ENCODE measurements at regions not wholly inside any gene's neighbourhood (a gene's known extent, or its start where the extent isn't known, plus 50 kb on each side); places are given as distances from the start of the nearest gene placed in this dataset.

- TF ChIP-seq CTCF (IDR thresholded peaks at IDR 0.05; ENCODE audit: poor library complexity, severe bottlenecking) (no peak), TAF1 (IDR thresholded peaks at IDR 0.05; ENCODE audit: low read depth) (no peak), REST (IDR thresholded peaks at IDR 0.05; ENCODE audit: borderline replicate concordance) (no peak), SMC3 (conservative IDR thresholded peaks at IDR 0.05; ENCODE audit: poor library complexity) (no peak), POLR2AphosphoS5 (IDR thresholded peaks at IDR 0.05) (no peak), EZH2 (IDR thresholded peaks at IDR 0.05; ENCODE audit: borderline replicate concordance, insufficient read depth, low read length, poor library complexity, severe bottlenecking) (no peak), EP300 (conservative IDR thresholded peaks at IDR 0.05; ENCODE audit: poor library complexity, severe bottlenecking) (no peak), RAD21 (conservative IDR thresholded peaks at IDR 0.05) (no peak)
Measured at GRCh38 chr7:155922067-155922816, 110.0 kb upstream of the SHH start.

All from neural cell (in vitro differentiated cells).